Caco-2 (cell line): ENCODE measurements at regions not wholly inside any gene's neighbourhood (a gene's known extent, or its start where the extent isn't known, plus 50 kb on each side); places are given as distances from the start of the nearest gene placed in this dataset.
A peak's percentile ranks its signal among the peaks of the same experiment; 100 is the strongest.

Source experiments
- BruUV-seq: library from RNA; stranded (reverse); fragments of 400-500 nt; replicated peaks from 2 replicates; lab custom pipeline; 2021; lab: Mats Ljungman, UMichigan
- CTCF ChIA-PET: fragments of 300-600 bp; sonication (Branson Sonifier 250); formaldehyde crosslinking; loops from one replicate; lab custom pipeline; 2022; ENCODE audit warnings: antibody characterized with exemption; lab: Charles Lee
- POLR2A ChIA-PET: fragments of 300-600 bp; sonication (Branson Sonifier 250); formaldehyde crosslinking; loops from one replicate; lab custom pipeline; 2022; ENCODE audit warnings: antibody characterized with exemption; lab: Charles Lee
- DNase-seq, 2 experiments: peaks; one replicate each; pipeline versions ENCODE4 v3.0.0 to v3.0.0-alpha.2; 2020 to 2022
- H3K27me3 ChIP-seq: replicated peaks from 2 replicates; pipeline ENCODE4 v1.6.0; 2011; ENCODE audit warnings: low read length; ENCODE audit not compliant: control insufficient read depth, insufficient read depth
- H3K36me3 ChIP-seq: 2 replicates; pipeline ENCODE4 v1.5.1; 2011; ENCODE audit warnings: low read length; ENCODE audit not compliant: control insufficient read depth, insufficient read depth
- H3K4me1 ChIP-seq: fragments of 250-450 bp; sonication (Bioruptor Pico); 2 replicates; pipeline ENCODE4 v1.5.1; 2020; ENCODE audit warnings: mild to moderate bottlenecking
- H3K4me3 ChIP-seq: 2 replicates; pipeline ENCODE4 v1.5.1; 2011; ENCODE audit warnings: low read depth, mild to moderate bottlenecking, control low read depth, low read length
- H3K9me3 ChIP-seq: fragments of 250-450 bp; sonication (Bioruptor Pico); 2 replicates; pipeline ENCODE4 v1.5.1; 2020; ENCODE audit warnings: mild to moderate bottlenecking, moderate library complexity
- H3K27ac Mint-ChIP-seq: one replicate; pipeline ENCODE4 v1.8.0; 2022; ENCODE audit warnings: mixed read lengths; ENCODE audit not compliant: unreplicated experiment
- H3K27me3 Mint-ChIP-seq: one replicate; pipeline ENCODE4 v1.8.0; 2022; ENCODE audit warnings: mixed read lengths; ENCODE audit not compliant: insufficient read depth, unreplicated experiment
- H3K36me3 Mint-ChIP-seq: one replicate; pipeline ENCODE4 v1.8.0; 2022; ENCODE audit warnings: mild to moderate bottlenecking, mixed read lengths; ENCODE audit not compliant: insufficient read depth, unreplicated experiment
- H3K4me1 Mint-ChIP-seq: one replicate; pipeline ENCODE4 v1.8.0; 2022; ENCODE audit warnings: low read depth, mixed read lengths; ENCODE audit not compliant: unreplicated experiment
- H3K4me3 Mint-ChIP-seq: one replicate; pipeline ENCODE4 v1.8.0; 2022; ENCODE audit warnings: mild to moderate bottlenecking, moderate library complexity, mixed read lengths; ENCODE audit not compliant: unreplicated experiment
- H3K9me3 Mint-ChIP-seq: one replicate; pipeline ENCODE4 v1.8.0; 2022; ENCODE audit warnings: mixed read lengths; ENCODE audit not compliant: unreplicated experiment
- CTCF ChIP-seq, 2 experiments: fragments of 200-600 bp in 1 of 2; IDR thresholded peaks; 1 replicate in 1 of 2; 2 replicates in 1 of 2; pipeline versions ENCODE4 v1.5.1 to v1.8.0; 2011 to 2022; ENCODE audit warnings: antibody characterized with exemption in 1 of 2, control low read depth in 1 of 2, inconsistent platforms in 1 of 2, low read depth in 1 of 2, low read length in 1 of 2, mild to moderate bottlenecking in 1 of 2, moderate library complexity in 1 of 2; ENCODE audit not compliant: insufficient read depth in 1 of 2, severe bottlenecking in 1 of 2, unreplicated experiment in 1 of 2
- intact Hi-C: fragments of 100-400 bp; cut with micrococcal nuclease; formaldehyde crosslinking; loops from one replicate; pipeline ENCODE4 v1.10.0; 2022; ENCODE audit not compliant: unreplicated experiment

- Mint-ChIP-seq H3K4me1 (no peaks in the 10 kb centered on the region), H3K36me3 (no peaks in the 10 kb centered on the region), H3K27me3 (no peaks in the 10 kb centered on the region), H3K9me3 (peaks cover 30% of the 10 kb centered on the region), H3K27ac (no peak overlapping the region), H3K4me3 (no peak overlapping the region)
- H3K4me1 ChIP-seq = peaks cover 18% of the 10 kb centered on the region
- TF ChIP-seq CTCF (IDR thresholded peaks at IDR 0.05; ENCODE audit: insufficient read depth in 1 of 2, low read depth in 1 of 2, low read length in 1 of 2, severe bottlenecking in 1 of 2, unreplicated experiment in 1 of 2) = no peak
- CTCF ChIA-PET = no interaction called here
- no peaks in the 10 kb centered on the region for H3K27me3 ChIP-seq
- no peak overlapping the region for H3K4me3 ChIP-seq
- DNase-seq = peak; percentile 57 to 68
- no TSS peak for BruUV-seq
- POLR2A ChIA-PET = no interaction called here
- no peaks in the 10 kb centered on the region for H3K36me3 ChIP-seq
- no peaks in the 10 kb centered on the region; the same call in 1 of the 2 replicates for H3K9me3 ChIP-seq
- intact Hi-C loops = no loop called here
Observed at GRCh38 chr14:29028973-29029582, 262.5 kb downstream of the FOXG1 start.

- Mint-ChIP-seq H3K36me3 (no peaks in the 10 kb centered on the region), H3K9me3 (peaks cover 30% of the 10 kb centered on the region), H3K27ac (no peak overlapping the region), H3K4me1 (no peaks in the 10 kb centered on the region), H3K4me3 (no peak overlapping the region), H3K27me3 (no peaks in the 10 kb centered on the region)
- no peaks in the 10 kb centered on the region for H3K27me3 ChIP-seq
- no peak overlapping the region for H3K4me3 ChIP-seq
- intact Hi-C loops = no loop called here
- no peaks in the 10 kb centered on the region for H3K36me3 ChIP-seq
- BruUV-seq = no TSS peak
- H3K9me3 ChIP-seq = no peaks in the 10 kb centered on the region; the same call in 1 of the 2 replicates
- CTCF ChIA-PET = no interaction called here
- DNase-seq = no peak
- H3K4me1 ChIP-seq = peaks cover 18% of the 10 kb centered on the region
- no peak for TF ChIP-seq CTCF (IDR thresholded peaks at IDR 0.05; ENCODE audit: insufficient read depth in 1 of 2, low read depth in 1 of 2, low read length in 1 of 2, severe bottlenecking in 1 of 2, unreplicated experiment in 1 of 2)
- POLR2A ChIA-PET = no interaction called here
Observed at GRCh38 chr14:29030121-29030520, 263.5 kb downstream of the FOXG1 start.

- H3K9me3 ChIP-seq = no peaks in the 10 kb centered on the region; the same call in 1 of the 2 replicates
- Mint-ChIP-seq H3K4me3 (no peak overlapping the region), H3K4me1 (no peaks in the 10 kb centered on the region), H3K27ac (no peak overlapping the region), H3K9me3 (peaks cover 26% of the 10 kb centered on the region), H3K27me3 (no peaks in the 10 kb centered on the region), H3K36me3 (no peaks in the 10 kb centered on the region)
- H3K4me3 ChIP-seq = no peak overlapping the region
- ChIA-PET CTCF (no interaction called here), POLR2A (no interaction called here)
- H3K27me3 ChIP-seq = no peaks in the 10 kb centered on the region
- no peak for DNase-seq
- peaks cover 18% of the 10 kb centered on the region for H3K4me1 ChIP-seq
- intact Hi-C loops = no loop called here
- no TSS peak for BruUV-seq
- no peaks in the 10 kb centered on the region for H3K36me3 ChIP-seq
- TF ChIP-seq CTCF (IDR thresholded peaks at IDR 0.05; ENCODE audit: insufficient read depth in 1 of 2, low read depth in 1 of 2, low read length in 1 of 2, severe bottlenecking in 1 of 2, unreplicated experiment in 1 of 2) = no peak
Observed at GRCh38 chr14:29030970-29031369, 264.4 kb downstream of the FOXG1 start.
